ENCODE measurements at regions not wholly inside any gene's neighbourhood (a gene's known extent, or its start where the extent isn't known, plus 50 kb on each side); places are given as distances from the start of the nearest gene placed in this dataset.

- no peak for TF ChIP-seq CTCF (IDR thresholded peaks at IDR 0.05)
- TF ChIP-seq POLR2A (IDR thresholded peaks at IDR 0.05) = no peak
Observed at GRCh38 chr7:32774541-32774951, 117.0 kb downstream of the KBTBD2 start.
